Heart right ventricle (tissue), 16 donors: ENCODE measurements at regions not wholly inside any gene's neighbourhood (a gene's known extent, or its start where the extent isn't known, plus 50 kb on each side); places are given as distances from the start of the nearest gene placed in this dataset.

Experiments used
- ATAC-seq, 8 donors: fragments of 200-7000 bp; cut with Tn5 transposase; one replicate each; pipeline ENCODE4 v1.9.1; 2020; ENCODE audit warnings: mild to moderate bottlenecking in 8 of 8, moderate library complexity in 8 of 8, moderate number of reproducible peaks in 1 of 8
- DNase-seq, 2 donors: peaks; one replicate each; pipeline ENCODE4 v3.0.0-alpha.2; 2020
- H3K27ac ChIP-seq, 10 donors: fragments of 200-600 bp; sonication (generic) in 2 of 10; one replicate each; pipeline versions ENCODE4 v1.5.0 to v1.8.0; 2020 to 2022; ENCODE audit warnings: mild to moderate bottlenecking in 3 of 10
- H3K27me3 ChIP-seq, 7 donors: fragments of 200-600 bp; one replicate each; pipeline ENCODE4 v1.8.0; 2021 to 2022; ENCODE audit warnings: mild to moderate bottlenecking in 2 of 7
- H3K36me3 ChIP-seq, 9 donors: fragments of 200-600 bp; sonication (generic) in 1 of 9; one replicate each; pipeline versions ENCODE4 v1.5.0 to v1.8.0; 2020 to 2022; ENCODE audit warnings: mild to moderate bottlenecking in 2 of 9
- H3K4me1 ChIP-seq, 9 donors: fragments of 200-600 bp; sonication (generic) in 1 of 9; one replicate each; pipeline versions ENCODE4 v1.5.0 to v1.8.0; 2020 to 2022; ENCODE audit warnings: mild to moderate bottlenecking in 4 of 9
- H3K4me3 ChIP-seq, 10 donors: fragments of 200-600 bp; sonication (generic) in 2 of 10; one replicate each; pipeline versions ENCODE4 v1.5.0 to v1.8.0; 2020 to 2022; ENCODE audit warnings: mild to moderate bottlenecking in 7 of 10, moderate library complexity in 2 of 10
- H3K9me3 ChIP-seq, 11 donors: fragments of 200-600 bp in 10 of 11; sonication (generic) in 2 of 11; one replicate each; pipeline versions ENCODE4 v1.5.0 to v1.8.0; 2013 to 2022; ENCODE audit warnings: mild to moderate bottlenecking in 2 of 11, control low read depth in 1 of 11, moderate library complexity in 1 of 11
- CTCF ChIP-seq, 9 donors: fragments of 200-600 bp; sonication (generic) in 2 of 9; IDR thresholded peaks; one replicate each; pipeline versions ENCODE4 v1.5.0 to v1.8.0; 2021 to 2022; ENCODE audit warnings: antibody characterized with exemption in 9 of 9, mild to moderate bottlenecking in 5 of 9, moderate library complexity in 1 of 9
- WGBS, 2 donors: extraction: QIAGEN DNeasy Blood & Tissue Kit; methylation state at CpG; one replicate each; pipeline ENCODE4 v1.1.7; 2013; ENCODE audit warnings: inconsistent platforms in 1 of 2; 5-methylcytosine and 5-hydroxymethylcytosine counted together
- intact Hi-C, 10 donors: fragments of 100-400 bp; cut with DNase I; formaldehyde crosslinking; loops; one replicate each; pipeline versions ENCODE4 v1.11.1 to v1.14.2; 2022
- donor health status: Arrhythmogenic right ventricular cardiomyopathy.
- donor health status: ischemic (EF 13 %, LVEDD 7.1; RV severe dilation, severe dysfunction).
- donor health status: healthy with polysubstance abuse.
- donor health status: DM: no; HTN: yes; CAD: no.
- donor health status: DM: no; HTN: no; CAD: no.
- donor health status: ischemic (EF 25% LVEDD 6.9; RV normal size, moderate dysfunction).
- donor health status: ischemic (EF 25% LVEDD 5.7; RV mildly dilated, moderate dysfunction).
- donor health status: healthy.
- donor health status: DM: yes; HTN: yes; CAD: no.
- donor health status: Ischemic cardiomyopathy.
- donor health status: ischemic (EF 35%, LVEDD 5.7; RV mildly dilated, moderate dysfunction).
- donor health status: nonischemic (EF 11% LVEDD 7.7; RV severe dilation, severe dysfunction).
- donor health status: DM: yes; HTN: yes; CAD: no.
- donor health status: PGD.
- donor health status: ischemic (EF 29% LVEDD 5.4; RV normal size, mild dysfunction).
- donor health status: nonischemic (EF 23%, LVEDD 6.1; RV moderate dilation, normal function).

DNA sequence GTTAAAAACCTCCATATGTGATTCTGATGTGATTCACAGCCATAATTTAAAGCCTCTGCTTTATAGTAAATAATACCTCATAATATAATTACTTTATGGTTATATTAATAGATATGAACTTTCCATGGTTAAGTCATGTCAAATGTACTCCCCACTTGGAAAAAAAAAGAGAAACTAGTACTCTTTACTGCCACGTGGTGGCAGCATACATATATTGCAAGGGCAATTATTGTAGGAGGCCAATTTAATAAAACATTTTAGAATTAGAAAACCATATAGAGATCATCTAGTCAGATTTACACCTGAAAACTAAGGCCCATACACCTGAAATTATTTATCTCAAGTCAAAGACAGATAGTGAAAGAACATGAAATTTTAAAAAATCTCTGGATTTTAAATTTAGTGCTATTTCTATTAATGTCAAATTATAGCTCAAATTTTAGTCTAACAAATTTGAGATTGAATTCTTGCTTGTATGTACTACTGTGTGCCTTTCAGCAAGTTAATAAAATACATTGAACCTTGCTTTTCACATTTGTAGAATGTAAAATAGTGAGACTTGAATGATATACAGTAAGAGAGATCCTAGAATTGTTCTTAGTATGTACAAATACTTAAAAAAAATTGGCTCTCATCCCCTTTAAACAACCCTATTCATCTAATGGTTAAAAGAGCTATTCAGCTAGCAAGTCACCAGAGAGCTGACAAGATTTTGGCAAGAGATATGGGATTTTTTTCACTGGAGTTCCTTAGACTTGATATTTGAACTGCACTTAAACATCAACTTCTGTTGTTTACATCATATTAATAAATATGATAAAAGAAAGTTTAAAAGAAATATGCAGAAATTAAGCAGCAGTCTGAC lies 603.8 kb downstream of the TLE4 start:
- no peaks in the 10 kb centered on the region for H3K36me3 ChIP-seq
- ATAC-seq (no peak), DNase-seq (no peak)
- WGBS, 2 donors: 0 to 2% methylated on average over 1 of the region's 1 CpG
- H3K9me3 ChIP-seq: peaks cover 0 to 15% (median 3%) of the 10 kb centered on the region in 11 donors
- TF ChIP-seq CTCF (IDR thresholded peaks at IDR 0.05): peak; percentile 44 to 83 (median 75)
- intact Hi-C loops: no loop called here
- no peak overlapping the region for H3K4me3 ChIP-seq
- H3K27ac ChIP-seq: no peak overlapping the region
- H3K4me1 ChIP-seq: no peaks in the 10 kb centered on the region
- H3K27me3 ChIP-seq: peaks cover 0 to 4% (median 0%) of the 10 kb centered on the region in 7 donors

DNA sequence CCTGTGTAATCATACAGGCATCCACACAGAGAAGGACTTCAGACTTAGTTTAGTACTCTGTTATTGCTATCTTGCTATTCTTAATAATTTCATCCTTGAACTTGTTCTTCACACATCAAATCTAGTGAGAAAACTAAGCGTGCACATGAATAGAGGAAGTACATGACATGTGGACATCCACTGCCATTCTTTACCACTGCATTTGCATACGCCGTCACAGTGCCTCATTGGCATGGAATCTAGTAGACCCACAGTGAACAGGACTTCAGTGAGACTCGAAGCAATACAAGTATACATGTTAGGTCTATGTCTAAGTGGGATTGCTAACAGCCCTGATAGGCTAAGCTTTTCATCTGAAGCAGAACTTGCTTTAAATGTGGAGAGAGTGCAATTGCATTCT lies 592.1 kb downstream of the TLE4 start:
- no peak for TF ChIP-seq CTCF (IDR thresholded peaks at IDR 0.05)
- DNase-seq (no peak), ATAC-seq (no peak)
- no peak overlapping the region for H3K4me3 ChIP-seq
- no peaks in the 10 kb centered on the region for H3K9me3 ChIP-seq
- H3K36me3 ChIP-seq: no peaks in the 10 kb centered on the region
- H3K4me1 ChIP-seq: no peaks in the 10 kb centered on the region
- intact Hi-C loops: no loop called here
- WGBS, 2 donors: 91 to 92% methylated on average over 4 of the region's 4 CpGs
- H3K27ac ChIP-seq: no peak overlapping the region
- H3K27me3 ChIP-seq: no peaks in the 10 kb centered on the region

- peaks cover 0 to 5% (median 0%) of the 10 kb centered on the region in 11 donors for H3K9me3 ChIP-seq
- peak overlapping the region in 3 of 10 donors; percentile 6 to 19 (median 10) for H3K4me3 ChIP-seq
- WGBS, 2 donors: 52 to 55% methylated on average over 4 of the region's 4 CpGs
- intact Hi-C loops: no loop called here
- ATAC-seq (no peak), DNase-seq (no peak)
- H3K36me3 ChIP-seq: no peaks in the 10 kb centered on the region
- H3K27ac ChIP-seq: no peak overlapping the region
- H3K27me3 ChIP-seq: no peaks in the 10 kb centered on the region
- no peak for TF ChIP-seq CTCF (IDR thresholded peaks at IDR 0.05)
- peaks cover 0 to 15% (median 0%) of the 10 kb centered on the region in 9 donors for H3K4me1 ChIP-seq
These were observed 586.9 kb downstream of the TLE4 start for GRCh38 chr9:80158554-80159170.

DNA sequence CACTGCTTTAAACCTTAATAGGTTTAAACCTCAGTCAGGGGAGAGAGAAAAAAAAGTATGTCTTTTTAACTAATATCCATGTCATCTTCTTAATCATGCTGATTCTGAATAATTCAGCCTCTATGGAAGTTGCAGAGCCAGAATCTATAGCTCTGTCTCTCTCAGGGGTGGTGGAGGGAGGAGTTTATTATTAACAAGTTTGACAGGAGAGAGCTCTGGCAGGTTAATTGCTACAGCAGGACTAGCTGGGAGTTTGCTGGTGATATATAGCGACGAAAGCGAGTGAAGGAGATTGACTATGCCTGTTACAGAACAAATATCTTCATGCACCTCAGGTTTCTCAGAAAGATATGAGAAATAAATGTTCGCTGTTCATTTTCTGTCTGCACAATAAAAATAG lies 586.4 kb downstream of the TLE4 start:
- no peak for TF ChIP-seq CTCF (IDR thresholded peaks at IDR 0.05)
- intact Hi-C loops: no loop called here
- Histone ChIP-seq H3K27me3 (no peaks in the 10 kb centered on the region), H3K4me1 (peaks cover 0 to 15% (median 0%) of the 10 kb centered on the region in 9 donors), H3K4me3 (peak overlapping the region in 3 of 10 donors; percentile 6 to 19 (median 10)), H3K36me3 (no peaks in the 10 kb centered on the region), H3K27ac (no peak overlapping the region), H3K9me3 (peaks cover 0 to 9% (median 0%) of the 10 kb centered on the region in 11 donors)
- DNase-seq (no peak), ATAC-seq (no peak)
- WGBS, 2 donors: 38 to 50% methylated on average over 4 of the region's 4 CpGs
